HEK293 (cell line): ENCODE measurements at regions not wholly inside any gene's neighbourhood (a gene's known extent, or its start where the extent isn't known, plus 50 kb on each side); places are given as distances from the start of the nearest gene placed in this dataset.

Source experiments
- CTCF ChIA-PET: fragments of 350-600 bp; formaldehyde crosslinking; extraction: SDS; loops from one replicate; lab custom pipeline; 2021; ENCODE audit warnings: antibody characterized with exemption; lab: Yijun Ruan, JAX
- POLR2A ChIA-PET: fragments of 300-600 bp; formaldehyde crosslinking; extraction: SDS; loops from one replicate; lab custom pipeline; 2020; ENCODE audit warnings: antibody characterized with exemption, inconsistent platforms; lab: Yijun Ruan, JAX
- H3K27ac ChIP-seq: fragments of 200-500 bp; sonication (Bioruptor generic); 2 replicates; pipeline ENCODE4 v1.5.1; 2014; ENCODE audit warnings: low read depth, low read length, control low read depth, inconsistent platforms; ENCODE audit errors: extremely low read depth
- H3K36me3 ChIP-seq, 2 experiments: fragments of 200-500 bp in 1 of 2; sonication (Bioruptor generic) in 1 of 2; 1 replicate in 1 of 2; 2 replicates in 1 of 2; pipeline ENCODE4 v1.5.1; 2014 to 2017; ENCODE audit warnings: inconsistent platforms in 2 of 2, low read length in 2 of 2; ENCODE audit not compliant: control insufficient read depth in 2 of 2, insufficient read depth in 1 of 2
- H3K4me1 ChIP-seq: fragments of 200-500 bp; sonication (Bioruptor generic); 2 replicates; pipeline ENCODE4 v1.5.1; 2014; ENCODE audit warnings: mild to moderate bottlenecking, low read length, inconsistent platforms; ENCODE audit not compliant: control insufficient read depth, insufficient read depth
- H3K4me3 ChIP-seq: 2 replicates; pipeline ENCODE4 v1.5.1; 2011; ENCODE audit warnings: low read depth, mild to moderate bottlenecking, control low read depth, low read length, moderate library complexity
- H3K9me3 ChIP-seq: fragments of 200-500 bp; sonication (Bioruptor generic); 2 replicates; pipeline ENCODE4 v1.5.1; 2014; ENCODE audit warnings: low read depth, low read length, inconsistent platforms; ENCODE audit not compliant: control insufficient read depth, insufficient read depth
- BCL11A ChIP-seq: fragments of 450-650 bp; formaldehyde crosslinking; IDR thresholded peaks from 2 replicates; pipeline ENCODE4 v1.5.1; 2016; ENCODE audit warnings: low read depth, missing biosample characterization, missing genetic modification characterization
- BCL6B ChIP-seq: fragments of 450-650 bp; formaldehyde crosslinking; IDR thresholded peaks from 2 replicates; pipeline ENCODE4 v1.5.1; 2017; ENCODE audit warnings: missing biosample characterization, missing genetic modification characterization
- ELK4 ChIP-seq: IDR thresholded peaks from 2 replicates; pipeline ENCODE4 v1.6.1; 2011; ENCODE audit warnings: mild to moderate bottlenecking, low read depth, low read length, borderline replicate concordance
- GFI1B ChIP-seq: fragments of 450-650 bp; formaldehyde crosslinking; IDR thresholded peaks from 2 replicates; pipeline ENCODE4 v1.5.1; 2016; ENCODE audit warnings: missing biosample characterization, missing genetic modification characterization
- GLI2 ChIP-seq: fragments of 450-650 bp; formaldehyde crosslinking; IDR thresholded peaks from 2 replicates; pipeline ENCODE4; 2017; ENCODE audit warnings: missing biosample characterization, missing genetic modification characterization, low read depth, borderline replicate concordance
- KLF7 ChIP-seq: fragments of 450-650 bp; formaldehyde crosslinking; IDR thresholded peaks from 2 replicates; pipeline ENCODE4 v1.5.1; 2016; ENCODE audit warnings: missing biosample characterization, missing genetic modification characterization, borderline replicate concordance
- KLF9 ChIP-seq: fragments of 450-650 bp; formaldehyde crosslinking; IDR thresholded peaks from 2 replicates; pipeline ENCODE4 v1.5.1; 2016; ENCODE audit warnings: missing biosample characterization, missing genetic modification characterization, low read depth
- ZEB2 ChIP-seq: fragments of 450-650 bp; formaldehyde crosslinking; IDR thresholded peaks from 2 replicates; pipeline ENCODE4 v1.5.1; 2016; ENCODE audit warnings: missing biosample characterization, missing genetic modification characterization
- ZNF112 ChIP-seq: fragments of 450-650 bp; formaldehyde crosslinking; IDR thresholded peaks from 2 replicates; pipeline ENCODE4 v1.5.0; 2017; ENCODE audit warnings: missing biosample characterization, missing genetic modification characterization
- ZNF121 ChIP-seq: fragments of 450-650 bp; formaldehyde crosslinking; IDR thresholded peaks from 2 replicates; pipeline ENCODE4 v1.5.1; 2016; ENCODE audit warnings: missing biosample characterization, missing genetic modification characterization
- ZNF140 ChIP-seq: fragments of 450-650 bp; formaldehyde crosslinking; IDR thresholded peaks from 2 replicates; pipeline ENCODE4 v1.5.1; 2016; ENCODE audit warnings: missing biosample characterization, missing genetic modification characterization
- ZNF19 ChIP-seq: fragments of 450-650 bp; formaldehyde crosslinking; IDR thresholded peaks from 2 replicates; pipeline ENCODE4; 2016; ENCODE audit warnings: missing biosample characterization, missing genetic modification characterization, low read depth
- ZNF214 ChIP-seq: fragments of 450-650 bp; formaldehyde crosslinking; IDR thresholded peaks from 2 replicates; pipeline ENCODE4 v1.5.1; 2017; ENCODE audit warnings: missing biosample characterization, mild to moderate bottlenecking, missing genetic modification characterization, borderline replicate concordance
- ZNF292 ChIP-seq: fragments of 450-650 bp; formaldehyde crosslinking; IDR thresholded peaks from 2 replicates; pipeline ENCODE4 v1.5.1; 2016; ENCODE audit warnings: low read depth, missing biosample characterization, missing genetic modification characterization, borderline replicate concordance
- ZNF302 ChIP-seq: fragments of 450-650 bp; formaldehyde crosslinking; IDR thresholded peaks from 2 replicates; pipeline ENCODE4 v1.5.1; 2016; ENCODE audit warnings: missing biosample characterization, missing genetic modification characterization, low read depth
- ZNF362 ChIP-seq: fragments of 450-650 bp; formaldehyde crosslinking; IDR thresholded peaks from 2 replicates; pipeline ENCODE4 v1.5.1; 2016; ENCODE audit warnings: missing biosample characterization, missing genetic modification characterization
- ZNF423 ChIP-seq: fragments of 450-650 bp; formaldehyde crosslinking; IDR thresholded peaks from 2 replicates; pipeline ENCODE4 v1.5.1; 2016; ENCODE audit warnings: missing biosample characterization, missing genetic modification characterization
- ZNF426 ChIP-seq: fragments of 450-650 bp; formaldehyde crosslinking; IDR thresholded peaks from 2 replicates; pipeline ENCODE4 v1.5.1; 2017; ENCODE audit warnings: missing biosample characterization, missing genetic modification characterization, mild to moderate bottlenecking, inconsistent platforms, moderate library complexity
- ZNF473 ChIP-seq: fragments of 450-650 bp; formaldehyde crosslinking; IDR thresholded peaks from 2 replicates; pipeline ENCODE4 v1.5.1; 2017; ENCODE audit warnings: missing biosample characterization, missing genetic modification characterization
- ZNF48 ChIP-seq: fragments of 450-650 bp; formaldehyde crosslinking; IDR thresholded peaks from 2 replicates; pipeline ENCODE4 v1.5.1; 2016; ENCODE audit warnings: missing biosample characterization, missing genetic modification characterization
- ZNF501 ChIP-seq: fragments of 450-650 bp; formaldehyde crosslinking; IDR thresholded peaks from 2 replicates; pipeline ENCODE4 v1.5.1; 2016; ENCODE audit warnings: missing biosample characterization, missing genetic modification characterization
- ZNF549 ChIP-seq: fragments of 450-650 bp; IDR thresholded peaks from 2 replicates; pipeline ENCODE4 v1.5.1; 2018; ENCODE audit warnings: missing biosample characterization, missing genetic modification characterization, mild to moderate bottlenecking, inconsistent platforms, moderate library complexity
- ZNF558 ChIP-seq: fragments of 450-650 bp; formaldehyde crosslinking; IDR thresholded peaks from 2 replicates; pipeline ENCODE4 v1.5.1; 2016; ENCODE audit warnings: missing biosample characterization, missing genetic modification characterization
- ZNF561 ChIP-seq: fragments of 450-650 bp; IDR thresholded peaks from 2 replicates; pipeline ENCODE4 v1.5.1; 2018; ENCODE audit warnings: missing biosample characterization, missing genetic modification characterization, borderline replicate concordance
- ZNF624 ChIP-seq: fragments of 450-650 bp; formaldehyde crosslinking; IDR thresholded peaks from 2 replicates; pipeline ENCODE4 v1.5.1; 2017; ENCODE audit warnings: missing biosample characterization, missing genetic modification characterization
- ZNF747 ChIP-seq: fragments of 450-650 bp; formaldehyde crosslinking; IDR thresholded peaks from 2 replicates; pipeline ENCODE4 v1.5.1; 2016; ENCODE audit warnings: missing biosample characterization, missing genetic modification characterization
- ZNF768 ChIP-seq: fragments of 450-650 bp; formaldehyde crosslinking; IDR thresholded peaks from 2 replicates; pipeline ENCODE4 v1.5.1; 2018; ENCODE audit warnings: missing biosample characterization, mild to moderate bottlenecking, missing genetic modification characterization
- ZNF777 ChIP-seq: fragments of 450-650 bp; formaldehyde crosslinking; IDR thresholded peaks from 2 replicates; pipeline ENCODE4 v1.5.1; 2017; ENCODE audit warnings: missing biosample characterization, missing genetic modification characterization, borderline replicate concordance
- ZNF837 ChIP-seq: fragments of 450-650 bp; formaldehyde crosslinking; IDR thresholded peaks from 2 replicates; pipeline ENCODE4 v1.5.1; 2016; ENCODE audit warnings: missing biosample characterization, missing genetic modification characterization
- ZSCAN5A ChIP-seq: fragments of 450-650 bp; formaldehyde crosslinking; IDR thresholded peaks from 2 replicates; pipeline ENCODE4 v1.5.1; 2016; ENCODE audit warnings: missing biosample characterization, missing genetic modification characterization

GRCh38 chr2:10221443-10221842 is 81.3 kb upstream of the HPCAL1 start (continued):
- no peak for TF ChIP-seq ELK4
- no peak for TF ChIP-seq ZNF837 (tag by site-specific recombination)

- TF ChIP-seq ZNF426 (tag by site-specific recombination) = no peak
- TF ChIP-seq ZNF112 (tag by site-specific recombination) = no peak
- TF ChIP-seq ZNF747 = no peak
- no peak for TF ChIP-seq ZNF777 (tag by site-specific recombination)
- no peak for TF ChIP-seq ZNF19 (tag by site-specific recombination)
- TF ChIP-seq ZNF214 (tag by site-specific recombination) = no peak
- no peak for TF ChIP-seq ZNF423
- TF ChIP-seq GLI2 (tag by site-specific recombination) = no peak
- TF ChIP-seq ZNF292 (tag by site-specific recombination) = no peak
- no peak for TF ChIP-seq ZNF48 (tag by site-specific recombination)
- TF ChIP-seq ZNF362 = no peak
- no peak for TF ChIP-seq ZNF121
- CTCF ChIA-PET = no interaction called here
- Histone ChIP-seq H3K4me1 (no peaks in the 10 kb centered on the region), H3K4me3 (no peak overlapping the region), H3K27ac (no peak overlapping the region), H3K36me3 (no peaks in the 10 kb centered on the region), H3K9me3 (no peaks in the 10 kb centered on the region)
- POLR2A ChIA-PET = no interaction called here
Measured at GRCh38 chr2:10221976-10222870, 80.5 kb upstream of the HPCAL1 start.

GRCh38 chr2:10223471-10223870 is 79.2 kb upstream of the HPCAL1 start:
- POLR2A ChIA-PET = no interaction called here
- CTCF ChIA-PET = no interaction called here
- no peaks in the 10 kb centered on the region for H3K36me3 ChIP-seq
- no peaks in the 10 kb centered on the region for H3K9me3 ChIP-seq
- H3K4me1 ChIP-seq = no peaks in the 10 kb centered on the region
- H3K4me3 ChIP-seq = no peak overlapping the region
- no peak overlapping the region for H3K27ac ChIP-seq
- no peak for TF ChIP-seq ZNF501 (tag by site-specific recombination)
- no peak for TF ChIP-seq BCL11A (tag by site-specific recombination)
- TF ChIP-seq ZNF777 (tag by site-specific recombination) = no peak
- no peak for TF ChIP-seq ZNF561 (tag by site-specific recombination)
- no peak for TF ChIP-seq ZNF140
- TF ChIP-seq BCL6B = no peak
- no peak for TF ChIP-seq KLF9 (tag by site-specific recombination)
- no peak for TF ChIP-seq ZNF549 (tag by site-specific recombination)
- TF ChIP-seq ZNF558 (tag by site-specific recombination) = no peak
- no peak for TF ChIP-seq ZNF768 (tag by site-specific recombination)
- no peak for TF ChIP-seq ZSCAN5A
- TF ChIP-seq ZNF473 = no peak
- TF ChIP-seq KLF7 = no peak
- TF ChIP-seq ZNF624 = no peak
- no peak for TF ChIP-seq ZEB2 (tag by site-specific recombination)
- TF ChIP-seq GFI1B (tag by site-specific recombination) = no peak
- TF ChIP-seq ZNF302 (tag by site-specific recombination) = no peak
